ENCODE measurements at regions not wholly inside any gene's neighbourhood (a gene's known extent, or its start where the extent isn't known, plus 50 kb on each side); places are given as distances from the start of the nearest gene placed in this dataset.

DNA sequence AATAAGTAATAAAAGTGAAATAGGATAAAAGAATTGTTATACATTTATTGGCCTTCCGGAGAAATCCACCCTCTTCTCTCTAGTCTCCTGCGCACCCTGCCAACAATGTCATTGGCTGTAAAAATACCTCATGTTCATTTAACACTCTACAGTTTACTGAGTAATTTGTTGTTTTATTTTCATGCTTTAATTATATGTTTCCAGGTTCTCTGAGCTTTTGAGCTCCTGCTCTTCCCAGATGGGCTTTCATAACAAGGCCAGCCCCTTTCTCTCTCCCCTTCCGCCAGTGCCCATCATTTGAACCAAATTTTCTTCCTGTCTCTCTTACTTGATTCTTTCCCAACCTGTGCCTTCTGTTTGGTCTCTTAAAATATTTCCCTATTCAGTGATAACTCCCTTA, 144.6 kb upstream of the PRSS1 start:
- H3K4me3 ChIP-seq (ENCODE audit: low read depth, low read length): no peak overlapping the region
- DNase-seq (ENCODE audit: low read depth, low spot score): no peak
- in situ Hi-C loops (cut with HindIII; ENCODE audit: low sequenced_read_pairs): no loop called here
- TF ChIP-seq, protein P1, sequence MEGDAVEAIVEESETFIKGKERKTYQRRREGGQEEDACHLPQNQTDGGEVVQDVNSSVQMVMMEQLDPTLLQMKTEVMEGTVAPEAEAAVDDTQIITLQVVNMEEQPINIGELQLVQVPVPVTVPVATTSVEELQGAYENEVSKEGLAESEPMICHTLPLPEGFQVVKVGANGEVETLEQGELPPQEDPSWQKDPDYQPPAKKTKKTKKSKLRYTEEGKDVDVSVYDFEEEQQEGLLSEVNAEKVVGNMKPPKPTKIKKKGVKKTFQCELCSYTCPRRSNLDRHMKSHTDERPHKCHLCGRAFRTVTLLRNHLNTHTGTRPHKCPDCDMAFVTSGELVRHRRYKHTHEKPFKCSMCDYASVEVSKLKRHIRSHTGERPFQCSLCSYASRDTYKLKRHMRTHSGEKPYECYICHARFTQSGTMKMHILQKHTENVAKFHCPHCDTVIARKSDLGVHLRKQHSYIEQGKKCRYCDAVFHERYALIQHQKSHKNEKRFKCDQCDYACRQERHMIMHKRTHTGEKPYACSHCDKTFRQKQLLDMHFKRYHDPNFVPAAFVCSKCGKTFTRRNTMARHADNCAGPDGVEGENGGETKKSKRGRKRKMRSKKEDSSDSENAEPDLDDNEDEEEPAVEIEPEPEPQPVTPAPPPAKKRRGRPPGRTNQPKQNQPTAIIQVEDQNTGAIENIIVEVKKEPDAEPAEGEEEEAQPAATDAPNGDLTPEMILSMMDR (IDR thresholded peaks at IDR 0.05; ENCODE audit: low read depth, low read length): no peak

DNA sequence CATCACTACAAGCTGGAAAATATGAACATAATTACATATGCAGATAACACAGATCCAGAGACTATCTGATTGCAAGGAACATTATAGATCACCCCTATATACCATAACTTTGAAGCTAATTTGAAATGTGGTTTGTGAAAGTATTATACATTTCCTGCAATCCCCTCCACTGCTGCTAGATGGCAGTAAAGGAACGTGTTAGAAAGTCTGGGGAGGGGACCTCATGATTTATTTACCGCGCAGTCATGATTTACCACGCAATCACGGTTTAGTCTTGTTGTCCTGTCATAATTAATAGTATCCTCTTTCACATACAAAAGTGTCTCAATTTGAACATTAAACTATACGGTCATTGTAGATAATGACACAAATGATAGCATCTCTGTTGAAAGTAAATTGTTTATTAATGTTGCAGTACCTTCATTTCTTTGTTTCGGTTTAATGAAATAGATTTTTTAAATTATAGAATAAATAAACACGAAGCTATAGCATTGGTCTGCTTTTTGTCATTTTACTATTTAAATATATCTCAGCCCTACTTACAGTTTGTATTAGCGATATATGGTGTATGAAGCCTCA, 145.3 kb upstream of the PRSS1 start:
- no peak overlapping the region for H3K4me3 ChIP-seq (ENCODE audit: low read depth, low read length)
- DNase-seq (ENCODE audit: low read depth, low spot score): peak; percentile 66
- TF ChIP-seq, protein P1 (IDR thresholded peaks at IDR 0.05; ENCODE audit: low read depth, low read length): peak; percentile 88
- in situ Hi-C loops (cut with HindIII; ENCODE audit: low sequenced_read_pairs): no loop called here

DNA sequence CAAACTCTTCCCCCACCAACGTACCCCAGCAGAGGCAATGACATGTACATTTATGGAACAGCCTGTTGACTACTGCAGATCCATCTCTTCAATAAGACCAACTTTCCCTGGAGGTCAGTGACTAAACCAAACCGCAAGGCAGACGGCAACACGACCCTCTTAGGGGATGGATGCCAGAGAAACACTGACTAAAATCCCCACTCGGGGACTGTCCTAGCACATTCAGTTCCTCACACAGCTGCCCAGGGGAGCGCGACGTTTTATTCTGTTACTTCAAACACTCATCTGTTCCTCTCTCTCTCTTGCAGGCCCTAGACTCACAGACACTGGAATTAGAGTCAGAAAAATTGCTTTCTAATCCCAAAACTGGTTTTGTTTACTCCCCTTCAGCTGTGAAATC, 146.5 kb upstream of the PRSS1 start:
- H3K4me3 ChIP-seq (ENCODE audit: low read depth, low read length): no peak overlapping the region
- TF ChIP-seq, protein P1 (IDR thresholded peaks at IDR 0.05; ENCODE audit: low read depth, low read length): no peak
- in situ Hi-C loops (cut with HindIII; ENCODE audit: low sequenced_read_pairs): no loop called here
- DNase-seq (ENCODE audit: low read depth, low spot score): peak; percentile 26

DNA sequence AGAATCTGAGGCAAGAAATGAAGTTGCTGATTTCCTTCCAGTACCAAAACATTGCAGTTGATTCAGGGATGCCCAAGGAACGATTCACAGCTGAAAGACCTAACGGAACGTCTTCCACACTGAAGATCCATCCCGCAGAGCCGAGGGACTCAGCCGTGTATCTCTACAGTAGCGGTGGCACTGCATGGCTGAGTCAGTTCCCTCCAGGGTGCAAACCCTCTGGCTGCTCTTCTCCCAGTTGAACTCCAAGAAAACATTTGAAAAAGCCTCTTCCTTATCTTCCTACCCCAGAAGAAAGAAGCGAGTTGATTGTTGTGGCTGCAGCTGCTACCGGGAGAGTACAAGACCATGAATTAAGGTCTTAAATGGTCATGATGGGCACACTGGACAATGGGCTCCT, 147.1 kb upstream of the PRSS1 start:
- no peak overlapping the region for H3K4me3 ChIP-seq (ENCODE audit: low read depth, low read length)
- in situ Hi-C loops (cut with HindIII; ENCODE audit: low sequenced_read_pairs): no loop called here
- TF ChIP-seq, protein P1 (IDR thresholded peaks at IDR 0.05; ENCODE audit: low read depth, low read length): no peak
- DNase-seq (ENCODE audit: low read depth, low spot score): no peak

DNA sequence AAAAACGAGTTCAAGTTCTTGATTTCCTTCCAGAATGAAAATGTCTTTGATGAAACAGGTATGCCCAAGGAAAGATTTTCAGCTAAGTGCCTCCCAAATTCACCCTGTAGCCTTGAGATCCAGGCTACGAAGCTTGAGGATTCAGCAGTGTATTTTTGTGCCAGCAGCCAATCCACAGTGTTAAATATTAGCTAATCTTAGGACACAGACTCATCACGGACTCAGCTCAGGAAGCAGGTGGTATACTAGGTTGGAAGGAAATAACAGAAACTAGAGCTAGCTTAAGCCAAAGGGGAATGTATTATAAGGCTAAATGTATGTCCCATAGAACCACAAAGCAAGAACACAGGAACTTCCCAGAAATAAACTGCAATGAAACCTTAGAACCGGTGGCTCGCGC, 151.0 kb upstream of the PRSS1 start:
- TF ChIP-seq, protein P1 (IDR thresholded peaks at IDR 0.05; ENCODE audit: low read depth, low read length): no peak
- in situ Hi-C loops (cut with HindIII; ENCODE audit: low sequenced_read_pairs): no loop called here

DNA sequence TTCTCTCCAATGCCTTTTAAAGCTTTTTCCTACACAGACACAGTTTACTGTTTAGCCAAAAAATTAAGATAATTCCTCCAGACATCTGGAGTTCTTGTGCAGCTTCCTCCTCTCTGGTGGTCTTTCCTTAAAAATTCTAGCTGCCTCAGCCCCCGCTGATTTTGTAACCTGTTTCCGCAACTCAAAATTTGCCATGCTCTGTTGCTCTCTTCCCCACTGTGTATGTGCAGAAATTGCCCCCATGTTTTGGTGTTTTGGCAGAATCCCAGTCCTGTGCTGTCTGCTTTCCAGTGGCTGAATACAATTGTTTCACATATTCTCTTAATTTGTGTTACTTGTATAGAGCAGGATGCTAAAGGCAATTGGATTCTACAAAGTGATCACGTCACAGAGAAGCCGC, 151.7 kb upstream of the PRSS1 start:
- TF ChIP-seq, protein P1 (IDR thresholded peaks at IDR 0.05; ENCODE audit: low read depth, low read length): no peak
- in situ Hi-C loops (cut with HindIII; ENCODE audit: low sequenced_read_pairs): no loop called here
- H3K4me3 ChIP-seq (ENCODE audit: low read depth, low read length): no peak overlapping the region
- DNase-seq (ENCODE audit: low read depth, low spot score): no peak

More for the DNA sequence above, 151.0 kb upstream of the PRSS1 start:
- DNase-seq (ENCODE audit: low read depth, low spot score): no peak
- H3K4me3 ChIP-seq (ENCODE audit: low read depth, low read length): no peak overlapping the region
